ENCODE measurements at regions not wholly inside any gene's neighbourhood (a gene's known extent, or its start where the extent isn't known, plus 50 kb on each side); places are given as distances from the start of the nearest gene placed in this dataset.

- H3K4me3 Mint-ChIP-seq = no peak overlapping the region
- no peaks in the 10 kb centered on the region for H3K4me1 ChIP-seq (ENCODE audit: insufficient read depth, low read length)
- WGBS (ENCODE audit: extremely low coverage, insufficient read length, low lambda C conversion rate) = no CpG with 5 or more reads among the region's 6 CpGs
These were observed 63.3 kb upstream of the ITPRID2 start for GRCh38 chr2:181828122-181828705.

More at GRCh38 chr2:181828122-181828705, 63.3 kb upstream of the ITPRID2 start:
- Histone ChIP-seq H2AFZ (ENCODE audit: low read length) (no peak overlapping the region), H3K9me3 (ENCODE audit: control insufficient read depth, low read depth, low read length) (no peaks in the 10 kb centered on the region), H3K18ac (ENCODE audit: insufficient read length, low read depth, low read length) (no peak overlapping the region), H2BK120ac (ENCODE audit: low read depth, low read length, poor library complexity, severe bottlenecking) (no peak overlapping the region), H3K27me3 (ENCODE audit: insufficient read depth, low read length) (no peaks in the 10 kb centered on the region), H2BK5ac (ENCODE audit: insufficient read length, low read length) (no peak overlapping the region), H3K27ac (ENCODE audit: insufficient read length, low read depth, low read length) (no peak overlapping the region), H4K91ac (ENCODE audit: insufficient read length, low read depth, low read length) (no peak overlapping the region), H2BK20ac (ENCODE audit: low read depth, low read length, poor library complexity, severe bottlenecking) (no peak overlapping the region), H3K23ac (ENCODE audit: insufficient read length, low read depth, low read length) (no peak overlapping the region), H3K79me2 (ENCODE audit: insufficient read depth, low read length) (no peaks in the 10 kb centered on the region), H2AK5ac (ENCODE audit: insufficient read length, low read length) (no peak overlapping the region), H3K9ac (ENCODE audit: extremely low read depth, insufficient read length, low read length) (no peak overlapping the region), H3T11ph (ENCODE audit: low read length) (no peak overlapping the region), H2BK15ac (ENCODE audit: low read depth, low read length) (no peak overlapping the region), H3K23me2 (ENCODE audit: insufficient read length, low read depth, low read length, poor library complexity, severe bottlenecking) (no peaks in the 10 kb centered on the region), H3K79me1 (ENCODE audit: insufficient read depth, low read depth, low read length, poor library complexity, severe bottlenecking) (no peaks in the 10 kb centered on the region), H3K4me2 (ENCODE audit: insufficient read depth, insufficient read length, low read length) (no peak overlapping the region), H3K14ac (ENCODE audit: insufficient read depth, low read length) (no peak overlapping the region), H4K8ac (replicated peaks; ENCODE audit: insufficient read length, low read depth, low read length) (no peak overlapping the region), H3K56ac (ENCODE audit: insufficient read length, low read depth, low read length) (no peak overlapping the region), H4K5ac (ENCODE audit: insufficient read length, low read depth, low read length) (no peak overlapping the region), H3K4ac (ENCODE audit: low read depth, low read length) (no peak overlapping the region), H4K20me1 (ENCODE audit: control insufficient read depth, insufficient read depth, insufficient read length) (no peaks in the 10 kb centered on the region), H2BK12ac (ENCODE audit: insufficient read length, low read depth, low read length) (no peak overlapping the region)
- no peak overlapping the region for H3K27ac Mint-ChIP-seq
- TF ChIP-seq CTCF (conservative IDR thresholded peaks at IDR 0.05) = no peak
- H3K27me3 Mint-ChIP-seq (ENCODE audit: low read depth) = no peaks in the 10 kb centered on the region; the same call in 1 of the 2 replicates
- H3K9me3 Mint-ChIP-seq = no peaks in the 10 kb centered on the region
- H3K36me3 Mint-ChIP-seq (ENCODE audit: insufficient read depth in 1 of 3, low read depth in 3 of 3) = no peaks in the 10 kb centered on the region; a peak in 1 of 7 replicates
- no peak for DNase-seq
- H3K4me1 Mint-ChIP-seq = no peaks in the 10 kb centered on the region

All from H9 (cell line).